HepG2 (cell line): ENCODE measurements at regions not wholly inside any gene's neighbourhood (a gene's known extent, or its start where the extent isn't known, plus 50 kb on each side); places are given as distances from the start of the nearest gene placed in this dataset.

Experiments used
- ATAC-seq: fragments of 200-7000 bp; cut with Tn5 transposase; 3 replicates; pipeline ENCODE4 v1.9.1; 2020; ENCODE audit warnings: mild to moderate bottlenecking, moderate library complexity
- BruUV-seq: library from RNA; stranded (reverse); fragments of 400-500 nt; replicated peaks from 2 replicates; lab custom pipeline; 2021; lab: Mats Ljungman, UMichigan
- CTCF ChIA-PET: fragments of 300-600 bp; formaldehyde crosslinking; extraction: SDS; loops from one replicate; lab custom pipeline; 2021; ENCODE audit warnings: low total read pairs, inconsistent platforms, low intra/inter-chr PET ratio; lab: Yijun Ruan, JAX
- POLR2A ChIA-PET: fragments of 350-600 bp; sonication (Branson Sonifier 250); formaldehyde crosslinking; loops from one replicate; lab custom pipeline; 2020; ENCODE audit warnings: antibody characterized with exemption, inconsistent platforms; lab: Yijun Ruan, JAX
- DNase-seq: peaks from one replicate; pipeline ENCODE4 v3.0.0-alpha.2; 2015; ENCODE audit warnings: low spot score
- FAIRE-seq: peaks from 3 replicates; lab custom pipeline; 2011; peaks lifted over from hg19 to GRCh38; lab: Jason Lieb, UNC
- H2AFZ ChIP-seq: one replicate; pipeline ENCODE4 v1.6.1; 2011; ENCODE audit warnings: low read length, inconsistent platforms
- H3K27ac ChIP-seq: fragments of 300-600 bp; 3 replicates; pipeline ENCODE4 v1.8.0; 2011; ENCODE audit warnings: mixed run types, mild to moderate bottlenecking, mixed read lengths, low read length, inconsistent platforms; ENCODE audit not compliant: insufficient read depth; ENCODE audit errors: extremely low read length
- H3K27me3 ChIP-seq, 2 experiments: fragments of 200-600 bp in 1 of 2; 2 replicates in 1 of 2; 3 replicates in 1 of 2; pipeline versions ENCODE4 v1.6.0 to v1.8.0; 2011; ENCODE audit warnings: low read length in 2 of 2, mild to moderate bottlenecking in 2 of 2, moderate library complexity in 2 of 2, inconsistent platforms in 1 of 2; ENCODE audit not compliant: insufficient read depth in 2 of 2, control insufficient read depth in 1 of 2
- H3K36me3 ChIP-seq, 2 experiments: fragments of 200-600 bp in 1 of 2; replicated peaks in 1 of 2; 2 replicates in 1 of 2; 3 replicates in 1 of 2; pipeline versions ENCODE4 v1.5.1 to v1.8.0; 2011; ENCODE audit warnings: low read length in 2 of 2, inconsistent platforms in 1 of 2; ENCODE audit not compliant: insufficient read depth in 2 of 2, control insufficient read depth in 1 of 2
- H3K4me1 ChIP-seq: 2 replicates; pipeline ENCODE4 v1.5.1; 2012; ENCODE audit warnings: low read length, inconsistent platforms; ENCODE audit not compliant: insufficient read depth
- H3K4me2 ChIP-seq: 2 replicates; pipeline ENCODE4 v1.6.0; 2011; ENCODE audit warnings: low read depth, low read length, inconsistent platforms
- H3K4me3 ChIP-seq, 3 experiments: fragments of 200-600 bp in 1 of 3; sonication (generic), shearing (Covaris generic) in 1 of 3; replicated peaks in 1 of 3; 2 replicates each; pipeline ENCODE4 v1.5.1; 2011 to 2016; ENCODE audit warnings: low read length in 3 of 3, inconsistent platforms in 2 of 3, low read depth in 2 of 3, mild to moderate bottlenecking in 2 of 3, control low read depth in 1 of 3, mixed read lengths in 1 of 3; ENCODE audit not compliant: insufficient read depth in 1 of 3
- H3K79me2 ChIP-seq: one replicate; pipeline ENCODE4 v1.6.1; 2011; ENCODE audit warnings: low read length, inconsistent platforms; ENCODE audit not compliant: insufficient read depth
- H3K9ac ChIP-seq: 2 replicates; pipeline ENCODE4 v1.6.0; 2011; ENCODE audit warnings: mild to moderate bottlenecking, low read depth, low read length, inconsistent platforms; ENCODE audit not compliant: insufficient read depth
- H3K9me3 ChIP-seq: 2 replicates; pipeline ENCODE4 v1.5.1; 2012; ENCODE audit warnings: mild to moderate bottlenecking, low read length
- H4K20me1 ChIP-seq: 2 replicates; pipeline ENCODE4 v1.6.0; 2011; ENCODE audit warnings: inconsistent platforms, mild to moderate bottlenecking, low read length, moderate library complexity; ENCODE audit not compliant: insufficient read depth
- AGO2 ChIP-seq: fragments of 200-400 bp; formaldehyde crosslinking; optimal IDR thresholded peaks from 2 replicates; pipeline ENCODE3; 2017; ENCODE audit warnings: mild to moderate bottlenecking, low read depth, low read length, moderate library complexity
- FOXA3 ChIP-seq: IDR thresholded peaks from 2 replicates; pipeline ENCODE4 v1.6.1; 2016; ENCODE audit warnings: missing genetic modification reagents, missing compliant biosample characterization
- MLLT10 ChIP-seq: sonication (generic); formaldehyde crosslinking; IDR thresholded peaks from 2 replicates; pipeline ENCODE4 v1.4.0; 2020; ENCODE audit warnings: missing genetic modification reagents
- ZBTB8A ChIP-seq: sonication (generic); formaldehyde crosslinking; IDR thresholded peaks from 2 replicates; pipeline ENCODE4 v1.4.0; 2020; ENCODE audit warnings: mild to moderate bottlenecking, low read depth, missing genetic modification reagents, borderline replicate concordance
- ZNF572 ChIP-seq: sonication (generic); formaldehyde crosslinking; IDR thresholded peaks from 2 replicates; pipeline ENCODE4 v1.5.1; 2020; ENCODE audit warnings: mild to moderate bottlenecking, missing genetic modification reagents
- ZNF839 ChIP-seq: sonication (generic); formaldehyde crosslinking; IDR thresholded peaks from 2 replicates; pipeline ENCODE4 v1.4.0; 2020; ENCODE audit warnings: missing genetic modification reagents, mild to moderate bottlenecking, borderline replicate concordance
- WGBS: methylation state at CpG from one replicate; pipeline ENCODE4 v1.1.6; 2017; ENCODE audit warnings: low lambda C conversion rate; 5-methylcytosine and 5-hydroxymethylcytosine counted together
- in situ Hi-C: cut with HindIII; loops from 2 replicates; pipeline ENCODE4 v1.10.0; 2017; ENCODE audit warnings: low pct_unique_long_range_greater_than_20kb; ENCODE audit not compliant: extremely low pct_ligation_motif_present
- intact Hi-C: fragments of 100-400 bp; cut with micrococcal nuclease; formaldehyde crosslinking; loops from one replicate; pipeline ENCODE4 v1.10.0; 2022; ENCODE audit not compliant: unreplicated experiment
- TF ChIP-seq, protein P1 (sequence below): sonication (generic); formaldehyde crosslinking; IDR thresholded peaks from 2 replicates; pipeline ENCODE4 v1.4.0; 2020; ENCODE audit warnings: missing genetic modification reagents, borderline replicate concordance
- TF ChIP-seq, protein P2 (sequence below): IDR thresholded peaks from 2 replicates; pipeline ENCODE4 v1.6.1; 2016; ENCODE audit warnings: mild to moderate bottlenecking, missing biosample characterization, missing genetic modification reagents
- TF ChIP-seq, protein P3 (sequence below): sonication (generic); formaldehyde crosslinking; IDR thresholded peaks from 2 replicates; pipeline ENCODE4 v1.8.0; 2022; ENCODE audit warnings: mild to moderate bottlenecking, missing genetic modification reagents, moderate library complexity
- TF ChIP-seq, protein P4 (sequence below): IDR thresholded peaks from 2 replicates; pipeline ENCODE4 v1.6.1; 2012; ENCODE audit warnings: low read length, improper control_type of control experiment

DNA sequence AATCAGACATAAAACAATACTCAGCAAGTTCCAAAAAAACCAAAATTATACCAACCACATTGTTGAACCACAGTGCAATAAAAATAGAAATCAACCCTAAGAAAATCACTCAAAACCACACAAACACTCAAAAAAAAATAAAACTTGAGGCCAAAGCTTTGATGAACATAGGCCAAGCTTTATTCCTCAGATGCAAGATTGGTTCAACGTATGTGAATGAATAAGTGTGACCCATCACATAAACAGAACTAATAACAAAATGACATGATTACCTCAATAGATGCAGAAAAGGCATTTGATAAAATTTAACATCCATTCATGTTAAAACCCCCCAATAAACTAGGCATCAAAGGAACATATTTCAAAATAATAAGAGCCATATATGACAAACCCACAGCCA, 506.1 kb upstream of the FZD8 start:
- no peak for ATAC-seq
- H3K79me2 ChIP-seq, result no peaks in the 10 kb centered on the region
- TF ChIP-seq ZNF572 (CRISPR knock-in tag) (no peak), FOXA3 (CRISPR knock-in tag) (no peak), MLLT10 (CRISPR knock-in tag) (no peak), ZBTB8A (CRISPR knock-in tag) (no peak), ZNF839 (CRISPR knock-in tag) (no peak), AGO2 (no peak)
- TF ChIP-seq, protein P1, sequence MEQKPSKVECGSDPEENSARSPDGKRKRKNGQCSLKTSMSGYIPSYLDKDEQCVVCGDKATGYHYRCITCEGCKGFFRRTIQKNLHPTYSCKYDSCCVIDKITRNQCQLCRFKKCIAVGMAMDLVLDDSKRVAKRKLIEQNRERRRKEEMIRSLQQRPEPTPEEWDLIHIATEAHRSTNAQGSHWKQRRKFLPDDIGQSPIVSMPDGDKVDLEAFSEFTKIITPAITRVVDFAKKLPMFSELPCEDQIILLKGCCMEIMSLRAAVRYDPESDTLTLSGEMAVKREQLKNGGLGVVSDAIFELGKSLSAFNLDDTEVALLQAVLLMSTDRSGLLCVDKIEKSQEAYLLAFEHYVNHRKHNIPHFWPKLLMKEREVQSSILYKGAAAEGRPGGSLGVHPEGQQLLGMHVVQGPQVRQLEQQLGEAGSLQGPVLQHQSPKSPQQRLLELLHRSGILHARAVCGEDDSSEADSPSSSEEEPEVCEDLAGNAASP (CRISPR knock-in tag), result no peak
- TF ChIP-seq, protein P2, sequence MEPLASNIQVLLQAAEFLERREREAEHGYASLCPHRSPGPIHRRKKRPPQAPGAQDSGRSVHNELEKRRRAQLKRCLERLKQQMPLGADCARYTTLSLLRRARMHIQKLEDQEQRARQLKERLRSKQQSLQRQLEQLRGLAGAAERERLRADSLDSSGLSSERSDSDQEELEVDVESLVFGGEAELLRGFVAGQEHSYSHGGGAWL (CRISPR knock-in tag), result no peak
- TF ChIP-seq, protein P3, sequence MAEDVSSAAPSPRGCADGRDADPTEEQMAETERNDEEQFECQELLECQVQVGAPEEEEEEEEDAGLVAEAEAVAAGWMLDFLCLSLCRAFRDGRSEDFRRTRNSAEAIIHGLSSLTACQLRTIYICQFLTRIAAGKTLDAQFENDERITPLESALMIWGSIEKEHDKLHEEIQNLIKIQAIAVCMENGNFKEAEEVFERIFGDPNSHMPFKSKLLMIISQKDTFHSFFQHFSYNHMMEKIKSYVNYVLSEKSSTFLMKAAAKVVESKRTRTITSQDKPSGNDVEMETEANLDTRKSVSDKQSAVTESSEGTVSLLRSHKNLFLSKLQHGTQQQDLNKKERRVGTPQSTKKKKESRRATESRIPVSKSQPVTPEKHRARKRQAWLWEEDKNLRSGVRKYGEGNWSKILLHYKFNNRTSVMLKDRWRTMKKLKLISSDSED (CRISPR knock-in tag), result no peak
- TF ChIP-seq, protein P4, sequence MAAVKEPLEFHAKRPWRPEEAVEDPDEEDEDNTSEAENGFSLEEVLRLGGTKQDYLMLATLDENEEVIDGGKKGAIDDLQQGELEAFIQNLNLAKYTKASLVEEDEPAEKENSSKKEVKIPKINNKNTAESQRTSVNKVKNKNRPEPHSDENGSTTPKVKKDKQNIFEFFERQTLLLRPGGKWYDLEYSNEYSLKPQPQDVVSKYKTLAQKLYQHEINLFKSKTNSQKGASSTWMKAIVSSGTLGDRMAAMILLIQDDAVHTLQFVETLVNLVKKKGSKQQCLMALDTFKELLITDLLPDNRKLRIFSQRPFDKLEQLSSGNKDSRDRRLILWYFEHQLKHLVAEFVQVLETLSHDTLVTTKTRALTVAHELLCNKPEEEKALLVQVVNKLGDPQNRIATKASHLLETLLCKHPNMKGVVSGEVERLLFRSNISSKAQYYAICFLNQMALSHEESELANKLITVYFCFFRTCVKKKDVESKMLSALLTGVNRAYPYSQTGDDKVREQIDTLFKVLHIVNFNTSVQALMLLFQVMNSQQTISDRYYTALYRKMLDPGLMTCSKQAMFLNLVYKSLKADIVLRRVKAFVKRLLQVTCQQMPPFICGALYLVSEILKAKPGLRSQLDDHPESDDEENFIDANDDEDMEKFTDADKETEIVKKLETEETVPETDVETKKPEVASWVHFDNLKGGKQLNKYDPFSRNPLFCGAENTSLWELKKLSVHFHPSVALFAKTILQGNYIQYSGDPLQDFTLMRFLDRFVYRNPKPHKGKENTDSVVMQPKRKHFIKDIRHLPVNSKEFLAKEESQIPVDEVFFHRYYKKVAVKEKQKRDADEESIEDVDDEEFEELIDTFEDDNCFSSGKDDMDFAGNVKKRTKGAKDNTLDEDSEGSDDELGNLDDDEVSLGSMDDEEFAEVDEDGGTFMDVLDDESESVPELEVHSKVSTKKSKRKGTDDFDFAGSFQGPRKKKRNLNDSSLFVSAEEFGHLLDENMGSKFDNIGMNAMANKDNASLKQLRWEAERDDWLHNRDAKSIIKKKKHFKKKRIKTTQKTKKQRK, result no peak
- TF ChIP-seq, all 625 proteins: peak for 0
- no TSS peak for BruUV-seq
- Histone ChIP-seq H3K9me3 (peaks cover 10% of the 10 kb centered on the region), H3K27ac (no peak overlapping the region), H3K4me1 (no peaks in the 10 kb centered on the region), H3K36me3 (no peaks in the 10 kb centered on the region), H3K27me3 (no peaks in the 10 kb centered on the region), H3K4me3 (no peak overlapping the region), H3K4me2 (no peak overlapping the region), H2AFZ (no peak overlapping the region), H4K20me1 (no peaks in the 10 kb centered on the region), H3K9ac (no peak overlapping the region)
- FAIRE-seq (no peak), DNase-seq (no peak)
- ChIA-PET POLR2A (no interaction called here), CTCF (no interaction called here)
- intact Hi-C loops, result no loop called here
- WGBS, result 0% methylated on average over 1 of the region's 1 CpG
- in situ Hi-C loops, result no loop called here
